ENCODE measurements at regions not wholly inside any gene's neighbourhood (a gene's known extent, or its start where the extent isn't known, plus 50 kb on each side); places are given as distances from the start of the nearest gene placed in this dataset.
"Not testable (repeated sequence)": the region's sequence is repeated elsewhere in the genome, so short reads cannot be mapped to it uniquely, and the experiment has no call there.

DNA sequence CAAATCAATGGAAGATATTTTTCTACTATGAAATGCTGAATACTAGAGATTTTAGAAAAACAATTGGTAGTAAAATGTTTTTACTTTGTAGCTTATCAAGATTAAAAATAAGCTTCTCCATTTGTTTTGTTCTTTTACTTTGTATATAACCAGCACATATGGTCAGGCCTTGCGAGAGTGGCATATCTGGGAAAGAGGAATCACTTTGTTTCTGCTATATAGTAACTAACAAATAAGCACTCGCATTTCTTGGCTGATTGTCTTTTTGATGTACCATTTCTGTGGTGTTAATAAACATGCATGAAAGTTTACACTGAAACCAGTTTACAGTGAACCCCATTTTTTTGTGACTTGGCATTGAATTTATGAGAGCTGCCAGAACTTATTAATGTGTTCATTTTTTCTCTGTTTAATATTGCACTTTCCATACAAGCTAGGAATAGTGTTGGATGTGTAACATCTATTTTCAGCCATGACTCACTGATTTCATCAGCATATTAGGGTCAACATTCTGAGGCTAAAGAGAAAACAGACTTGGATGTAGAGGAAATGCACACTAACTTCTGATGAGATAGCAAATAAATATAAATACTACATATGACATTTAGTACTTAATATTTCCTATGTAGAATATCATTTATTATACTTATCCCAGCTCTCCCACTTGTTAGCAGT lies 635.5 kb downstream of the KCNH5 start:
- DNase-seq (ENCODE audit: low spot score), result no peak

DNA sequence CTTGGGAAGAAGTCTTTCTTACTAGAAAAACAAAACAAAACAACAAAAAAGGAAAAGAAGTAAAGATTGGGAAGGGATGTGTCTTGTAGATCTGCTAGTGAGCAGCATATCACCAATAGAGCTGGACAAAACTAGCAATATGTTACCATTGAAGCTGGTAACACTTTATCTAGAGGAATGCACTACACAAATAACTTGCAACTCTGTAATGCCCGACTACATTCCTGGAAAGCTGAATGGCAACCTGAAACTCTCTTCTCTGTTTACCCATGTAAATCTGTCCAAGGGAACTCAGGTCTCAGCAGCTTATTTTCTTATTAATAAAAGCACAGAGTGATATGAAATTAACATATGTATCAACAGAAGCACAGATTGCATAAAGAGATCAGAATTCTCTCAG lies 624.4 kb downstream of the KCNH5 start:
- DNase-seq (ENCODE audit: low spot score), result no peak

DNA sequence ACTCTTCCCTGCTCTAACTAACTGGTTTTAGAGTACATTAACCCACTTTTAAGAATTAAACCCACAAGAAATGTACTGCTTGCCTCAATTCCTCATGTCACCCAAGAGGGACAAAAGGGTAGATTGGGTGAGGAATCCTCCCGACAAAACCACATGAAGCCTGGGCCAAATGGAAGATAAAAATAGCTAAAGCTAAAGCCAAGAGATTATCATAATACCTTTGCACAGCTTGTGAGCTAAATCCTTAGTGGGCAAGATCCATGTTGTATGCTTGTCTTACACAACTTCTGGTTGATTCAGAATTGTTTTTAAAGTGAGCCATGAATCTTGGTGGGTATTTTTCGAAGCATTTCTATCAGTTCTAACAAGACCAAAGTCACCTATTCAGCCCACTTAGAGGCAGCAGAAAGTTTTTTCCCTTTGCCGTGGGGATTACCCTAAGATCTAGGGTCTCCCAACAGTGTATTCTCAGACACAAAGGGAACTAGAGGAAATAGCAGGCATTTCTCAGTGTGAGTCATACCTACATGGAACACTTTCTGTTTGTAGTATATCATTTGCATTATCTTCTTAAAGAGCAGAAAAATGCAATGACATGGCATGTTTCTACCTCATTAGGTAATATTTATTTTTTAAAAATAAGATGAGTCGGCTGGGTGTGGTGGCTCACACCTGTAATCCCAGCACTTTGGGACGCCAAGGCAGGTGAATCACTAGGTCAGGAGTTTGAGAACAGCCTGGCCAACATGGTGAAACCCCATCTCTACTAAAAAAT lies 616.6 kb downstream of the KCNH5 start:
- DNase-seq (ENCODE audit: low spot score), result no peak

DNA sequence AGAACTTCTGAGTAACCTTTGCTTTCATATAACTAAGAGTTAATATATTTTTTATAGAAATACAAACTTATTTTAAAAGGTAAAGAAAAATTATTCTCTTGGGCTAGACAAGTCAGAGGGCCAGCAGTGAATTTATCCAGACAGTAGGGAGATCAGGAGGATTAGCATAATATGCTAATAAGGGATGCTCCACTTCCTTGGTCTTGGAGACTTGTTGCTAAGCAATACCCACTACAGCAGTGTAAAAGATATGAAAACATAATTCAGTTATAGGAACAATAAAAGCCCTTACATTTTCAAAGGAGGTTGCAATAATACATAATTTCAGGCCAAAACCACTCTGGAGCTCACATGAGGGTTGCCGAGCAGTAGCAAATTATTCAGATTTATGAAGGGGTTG lies 615.6 kb downstream of the KCNH5 start:
- DNase-seq (ENCODE audit: low spot score), result no peak

DNA sequence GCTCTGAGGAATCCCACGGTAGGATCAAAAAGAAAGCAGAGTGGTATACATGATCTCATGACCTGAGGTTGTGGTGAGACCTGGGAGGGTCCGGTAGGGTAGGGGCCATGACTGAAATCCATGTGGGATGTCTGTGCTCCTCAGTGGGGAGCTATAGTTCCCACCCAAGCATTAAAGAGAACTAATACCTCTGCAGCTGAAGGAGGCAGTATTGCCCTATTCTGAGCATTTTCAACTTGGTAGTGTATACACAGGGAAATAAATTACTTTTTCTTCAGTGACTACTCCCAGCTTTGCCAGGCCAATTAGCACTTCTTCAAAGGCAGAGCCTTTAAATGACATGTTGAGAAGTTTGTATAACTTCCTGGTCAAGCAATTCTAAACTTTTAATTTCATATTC lies 613.8 kb downstream of the KCNH5 start:
- DNase-seq (ENCODE audit: low spot score), result no peak

DNA sequence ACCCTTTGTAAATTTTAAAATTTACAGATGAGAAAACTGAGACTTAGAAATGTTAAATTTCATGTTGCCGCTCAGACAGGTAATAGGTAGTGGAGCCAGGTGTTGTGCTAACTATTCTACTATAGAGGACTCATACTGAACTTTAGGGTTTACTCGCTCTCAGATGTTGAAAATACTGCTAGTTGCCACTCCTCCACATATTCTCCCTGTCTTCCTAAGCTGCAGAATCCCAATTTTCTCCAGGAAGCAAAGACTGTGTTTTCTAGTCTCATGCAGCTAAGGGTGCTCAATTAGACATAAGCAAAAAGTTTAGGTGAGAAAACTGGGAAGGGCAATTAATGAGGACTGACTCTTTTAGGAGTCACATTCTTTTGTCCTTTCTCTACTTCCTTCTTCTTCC lies 612.3 kb downstream of the KCNH5 start:
- no peak for DNase-seq (ENCODE audit: low spot score)

DNA sequence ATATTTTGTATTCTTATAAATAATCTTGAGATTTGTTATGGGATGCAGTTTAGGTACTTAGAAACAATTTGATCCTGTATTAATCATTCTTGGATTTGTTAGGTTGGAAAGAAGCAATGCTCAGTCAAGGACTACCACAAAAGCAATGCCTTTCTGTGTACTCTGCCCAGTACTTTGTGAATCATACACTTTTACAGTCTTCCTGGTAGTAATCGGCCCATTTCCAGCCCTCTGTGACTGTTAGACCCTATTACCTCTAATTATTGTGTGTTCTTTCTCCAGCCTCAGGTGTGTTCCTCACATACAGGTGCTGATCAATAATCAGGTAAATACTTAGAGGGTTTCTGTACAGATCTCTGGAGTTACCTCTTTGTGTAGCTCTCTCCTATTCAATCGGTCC lies 609.0 kb downstream of the KCNH5 start:
- no peak for DNase-seq (ENCODE audit: low spot score)

DNA sequence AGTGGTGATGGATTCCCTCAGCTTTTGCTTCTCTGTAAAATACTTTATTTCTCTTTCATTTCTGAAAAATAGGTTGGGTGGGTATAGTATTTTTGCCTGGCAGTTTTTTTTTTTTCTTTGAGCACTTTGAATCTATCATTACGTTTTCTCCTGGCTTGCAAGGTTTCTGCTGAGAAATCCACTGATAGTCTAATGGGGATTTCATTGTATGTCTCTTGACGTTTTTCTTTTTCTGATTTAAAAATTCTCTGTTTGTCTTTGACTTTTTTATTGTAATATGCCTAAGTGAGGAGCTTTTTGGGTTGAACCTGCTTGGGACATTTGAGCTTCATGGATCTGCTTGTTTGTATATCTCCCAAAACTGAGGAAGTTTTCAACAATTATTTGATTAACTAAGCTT lies 606.0 kb downstream of the KCNH5 start:
- no peak for DNase-seq (ENCODE audit: low spot score)

DNA sequence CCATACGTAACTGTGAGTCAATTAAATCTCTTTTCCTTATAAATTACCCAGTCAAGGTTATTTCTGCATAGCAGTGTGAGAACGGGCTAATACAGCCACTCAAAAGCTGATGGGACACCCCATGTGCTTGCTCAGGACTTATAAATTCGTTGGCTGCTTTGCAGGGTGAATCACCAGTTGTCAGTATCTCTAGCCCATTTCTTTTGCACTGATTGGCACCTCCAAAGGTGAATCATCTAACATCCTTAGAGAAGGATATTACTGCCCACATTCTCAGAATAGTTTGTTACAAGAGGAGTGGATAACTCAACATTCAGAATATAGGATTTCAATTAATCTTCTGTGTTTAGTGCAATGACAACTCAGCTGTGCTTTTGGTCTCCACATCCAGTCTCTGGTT lies 601.5 kb downstream of the KCNH5 start:
- no peak for DNase-seq (ENCODE audit: low spot score)

DNA sequence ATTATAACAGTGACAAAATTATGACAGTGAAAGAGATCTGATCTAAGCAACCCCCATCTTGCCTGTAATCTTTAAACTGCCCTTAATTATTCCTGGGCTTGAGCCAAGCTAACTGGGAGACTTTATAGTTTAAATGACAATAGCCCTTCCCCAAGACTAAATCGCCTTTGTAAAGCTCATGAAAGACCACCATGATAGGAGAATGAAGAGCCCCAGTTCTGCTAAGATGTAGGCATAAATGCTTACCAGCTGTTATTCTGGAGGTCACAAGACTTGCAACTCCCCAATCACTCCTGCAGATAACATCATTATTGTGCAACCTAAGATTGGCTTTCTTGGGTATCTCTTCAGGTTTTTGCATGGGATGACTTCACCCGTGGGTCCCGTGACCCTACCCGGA lies 599.7 kb downstream of the KCNH5 start:
- DNase-seq (ENCODE audit: low spot score), result no peak

DNA sequence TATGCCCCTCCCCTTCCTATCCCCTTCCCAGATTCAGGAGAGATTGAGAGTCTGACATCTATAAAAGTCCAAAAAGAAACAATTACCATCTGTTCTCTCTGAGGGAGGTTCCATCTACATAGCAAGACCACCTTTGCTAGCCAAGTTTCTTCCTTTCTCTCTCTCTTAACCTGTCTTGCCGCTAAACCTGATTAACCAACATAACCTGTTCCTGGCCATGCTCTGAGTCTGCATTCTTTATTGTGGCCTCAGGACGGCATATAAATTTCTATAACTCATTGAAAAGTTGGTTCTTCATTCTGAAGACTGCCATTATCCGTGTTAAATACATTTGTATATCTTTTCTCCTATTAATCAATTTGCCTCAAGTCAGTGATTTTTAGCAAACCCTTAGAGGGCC lies 594.0 kb downstream of the KCNH5 start:
- DNase-seq (ENCODE audit: low spot score), result no peak

DNA sequence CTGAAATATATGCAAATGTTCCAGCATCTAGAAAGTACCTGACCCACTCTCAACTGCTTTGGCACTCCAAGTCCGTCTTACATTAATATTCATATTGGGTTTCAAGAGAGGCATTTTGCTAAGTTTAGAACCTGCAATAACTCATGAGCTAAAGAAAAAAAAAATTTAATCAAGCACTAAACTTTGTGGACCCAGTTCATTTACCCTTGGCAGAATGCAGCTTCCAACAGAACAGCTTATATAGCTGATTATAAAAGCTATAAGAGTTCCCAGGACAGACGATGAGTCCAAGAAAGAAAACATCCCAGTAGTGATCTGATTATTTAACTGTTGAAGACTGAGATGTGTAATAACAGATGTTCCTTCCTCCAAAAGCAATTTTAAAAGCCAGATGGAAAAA lies 592.0 kb downstream of the KCNH5 start:
- no peak for DNase-seq (ENCODE audit: low spot score)

DNA sequence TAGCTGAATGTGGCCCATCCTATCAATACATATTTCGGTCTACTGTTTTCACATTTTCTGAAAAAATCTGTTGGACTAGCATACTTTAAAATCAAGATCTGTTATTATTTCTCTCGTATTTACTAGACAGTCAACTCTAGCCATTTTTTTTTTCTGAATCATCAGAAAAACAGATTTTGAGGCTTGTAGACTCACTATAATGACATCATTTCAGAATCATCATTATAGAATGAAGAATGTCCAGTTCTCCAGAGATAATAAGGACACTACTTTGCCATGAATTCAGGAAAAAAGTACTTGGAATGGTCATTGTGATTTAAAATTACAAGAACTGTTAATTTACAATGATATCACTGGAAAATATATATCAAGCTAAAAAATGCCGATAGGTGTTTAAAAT lies 589.8 kb downstream of the KCNH5 start:
- no peak for DNase-seq (ENCODE audit: low spot score)

DNA sequence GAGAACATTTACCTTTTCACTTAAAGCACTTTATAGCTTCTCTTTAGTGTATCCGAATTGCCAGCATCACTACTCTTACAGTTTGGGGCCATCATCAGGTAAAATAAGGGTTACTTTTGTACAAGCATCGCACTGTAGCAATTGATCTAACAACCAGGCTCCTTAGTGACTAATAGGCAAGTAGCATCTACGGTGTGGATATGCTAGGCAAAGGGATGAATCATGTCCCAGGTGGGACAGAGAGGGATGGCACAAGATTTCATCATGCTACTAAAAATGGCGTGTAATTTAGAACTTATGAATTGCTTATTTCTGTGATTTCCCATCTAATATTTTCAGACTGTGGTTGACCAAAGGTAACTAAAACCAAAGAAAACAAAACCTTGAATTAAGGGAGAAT lies 582.3 kb downstream of the KCNH5 start:
- no peak for DNase-seq (ENCODE audit: low spot score)

DNA sequence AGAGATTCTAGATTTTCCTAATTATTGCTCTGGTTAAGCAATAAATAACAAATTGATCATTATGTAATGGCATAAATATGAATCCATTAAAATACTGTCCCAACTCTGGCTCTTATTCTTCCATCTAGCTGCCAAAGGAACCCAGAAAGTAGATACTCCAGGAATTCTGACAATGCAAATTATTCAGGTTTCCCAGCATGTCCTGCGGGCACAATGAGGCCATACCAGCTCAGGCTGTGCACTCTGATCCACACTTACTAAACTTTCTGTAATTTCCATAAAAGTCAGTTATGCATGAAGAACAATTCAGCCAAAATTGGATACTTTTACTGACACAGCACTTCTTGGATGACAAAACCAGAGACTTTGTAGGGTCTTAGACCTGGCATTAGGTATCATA lies 576.3 kb downstream of the KCNH5 start:
- no peak for DNase-seq (ENCODE audit: low spot score)

DNA sequence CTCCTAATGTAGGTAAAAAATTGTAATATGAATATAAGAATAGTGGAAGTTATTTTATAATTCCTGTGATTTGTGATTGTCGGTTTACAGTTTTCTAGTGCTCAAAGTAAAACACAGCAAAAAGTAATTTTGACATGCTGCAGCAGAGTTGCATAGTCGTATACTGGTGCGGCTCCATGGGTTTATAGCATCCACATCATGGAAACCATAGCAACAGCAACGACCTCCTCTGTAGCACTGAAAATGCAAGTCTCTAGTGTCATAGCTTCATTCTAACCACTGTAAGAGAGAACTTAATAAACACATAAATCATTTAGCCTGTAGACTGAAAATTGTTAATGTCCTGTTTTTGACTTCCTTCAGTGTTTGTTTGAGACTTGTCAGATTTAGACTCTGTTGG lies 574.3 kb downstream of the KCNH5 start:
- no peak for DNase-seq (ENCODE audit: low spot score)

DNA sequence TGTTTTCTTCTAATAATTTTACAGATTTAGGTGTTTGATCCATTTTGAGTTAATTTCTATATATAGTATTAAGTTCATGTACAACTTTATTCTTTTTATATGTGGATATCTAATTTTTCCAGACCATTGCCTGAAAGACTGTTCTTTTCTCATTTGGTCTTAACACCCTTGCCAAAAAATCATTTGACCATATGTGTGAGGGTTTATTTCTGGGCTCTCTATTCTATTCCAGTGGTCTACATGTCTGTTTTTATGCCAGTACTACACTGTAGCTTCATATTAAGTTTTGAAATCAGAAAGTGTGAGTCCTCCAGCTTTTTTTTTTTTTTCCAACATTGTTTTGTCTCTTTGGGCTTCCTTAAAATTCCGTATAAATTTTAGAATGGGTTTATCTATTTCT lies 554.1 kb downstream of the KCNH5 start:
- DNase-seq (ENCODE audit: low spot score), result no peak

DNA sequence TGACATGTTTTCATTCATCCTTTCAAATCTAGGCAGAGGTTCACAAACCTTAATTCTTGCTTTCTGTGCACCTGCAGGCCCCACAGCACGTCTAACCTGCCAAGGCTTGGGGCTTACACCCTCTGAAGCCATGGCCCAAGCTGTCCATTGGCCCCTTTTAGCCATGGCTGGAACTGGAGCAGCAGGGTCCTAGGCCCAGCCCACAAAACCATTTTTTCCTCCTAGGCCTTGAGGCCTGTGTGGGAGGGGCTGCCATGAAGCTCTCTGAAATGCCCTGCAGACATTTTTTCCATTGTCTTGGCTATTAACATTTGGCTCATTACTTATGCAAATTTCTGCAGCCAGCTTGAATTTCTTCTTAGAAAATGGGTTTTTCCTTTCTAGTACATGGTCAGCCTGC lies 547.5 kb downstream of the KCNH5 start:
- DNase-seq (ENCODE audit: low spot score), result no peak

DNA sequence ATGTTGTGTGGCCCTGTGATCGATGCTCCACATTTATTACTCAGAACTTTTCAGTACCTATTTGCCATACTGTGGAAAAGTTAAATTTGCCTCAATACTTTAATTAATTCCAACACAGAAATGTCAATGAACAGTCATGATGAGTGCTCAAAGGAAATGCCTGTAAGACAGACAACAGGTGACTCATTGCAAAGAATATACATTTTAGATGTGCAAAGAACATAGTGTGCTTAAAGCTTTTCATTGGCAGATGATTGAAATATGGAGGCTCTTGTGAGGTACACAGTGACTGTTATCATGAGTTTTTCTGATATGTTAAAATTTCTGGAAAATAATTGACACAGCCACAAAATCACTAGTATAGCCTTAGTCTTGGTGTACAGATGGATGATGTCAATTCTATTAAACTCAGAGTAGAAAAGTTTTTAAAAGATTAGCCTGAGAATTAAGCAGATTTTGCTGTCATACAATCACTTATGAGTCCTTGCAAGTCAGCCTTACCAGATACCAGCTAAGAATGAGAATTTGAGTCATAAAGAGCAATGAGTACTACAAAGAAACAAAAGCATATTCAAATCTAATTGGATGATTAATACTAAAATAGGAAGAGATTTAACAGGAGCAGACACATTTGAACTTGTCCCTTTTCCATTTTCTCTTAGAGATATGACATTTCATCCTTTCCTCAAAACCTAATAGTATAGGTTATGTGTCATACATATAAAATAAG lies 544.1 kb downstream of the KCNH5 start:
- no peak for DNase-seq (ENCODE audit: low spot score)

DNA sequence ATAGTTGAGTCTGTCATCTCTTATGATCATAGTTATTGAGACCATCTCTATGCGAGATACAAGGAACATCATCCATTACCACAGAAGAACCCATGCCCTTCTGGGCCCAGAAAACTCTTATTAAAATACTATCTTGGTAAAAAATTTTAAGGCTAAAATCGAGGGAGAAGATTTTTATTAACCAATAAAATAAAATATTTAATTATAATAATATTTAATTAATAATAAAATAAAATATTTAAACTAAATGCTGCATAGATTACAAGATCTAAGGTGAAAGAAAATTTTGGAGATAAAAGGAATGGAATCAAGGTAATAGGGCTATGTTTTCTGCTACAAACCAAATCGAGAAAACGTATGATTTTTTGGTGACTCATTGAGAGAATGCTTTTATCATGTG lies 540.2 kb downstream of the KCNH5 start:
- no peak for DNase-seq (ENCODE audit: low spot score)

DNA sequence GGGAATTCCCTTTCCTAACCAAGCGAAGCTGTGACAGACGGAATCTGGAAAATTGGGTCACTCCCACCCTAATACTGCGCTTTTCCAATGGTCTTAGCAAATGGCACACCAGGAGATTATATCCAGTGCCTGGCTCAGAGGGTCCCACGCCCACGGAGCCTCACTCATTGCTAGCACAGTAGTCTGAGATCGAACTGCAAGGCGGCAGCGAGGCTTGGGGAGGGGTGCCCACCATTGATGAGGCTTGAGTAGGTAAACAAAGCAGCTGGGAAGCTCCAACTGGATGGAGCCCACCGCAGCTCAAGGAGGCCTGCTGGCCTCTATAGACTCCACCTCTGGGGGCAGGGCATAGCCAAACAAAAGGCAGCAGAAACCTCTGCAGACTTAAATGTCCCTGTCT lies 523.9 kb downstream of the KCNH5 start:
- DNase-seq (ENCODE audit: low spot score), result not testable (repeated sequence)

DNA sequence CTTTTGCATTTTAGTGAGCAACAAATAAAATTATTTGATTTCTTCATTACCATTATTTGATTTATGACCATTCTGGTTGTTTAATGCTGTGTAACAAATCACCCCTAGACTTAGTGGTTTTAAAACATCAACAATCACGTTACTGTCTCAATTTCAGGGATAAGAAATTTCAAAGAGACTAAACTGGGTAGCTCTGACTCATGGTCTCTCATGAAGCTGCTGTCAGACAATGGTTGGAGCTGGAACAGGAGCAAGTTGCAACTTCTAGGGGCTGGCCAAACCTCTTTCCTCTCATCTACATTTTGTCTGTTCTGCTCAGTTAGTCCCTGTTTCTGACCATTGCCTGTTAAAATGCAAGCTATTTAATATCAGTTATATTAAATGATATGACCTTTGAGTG lies 517.0 kb downstream of the KCNH5 start:
- no peak for DNase-seq (ENCODE audit: low spot score)

DNA sequence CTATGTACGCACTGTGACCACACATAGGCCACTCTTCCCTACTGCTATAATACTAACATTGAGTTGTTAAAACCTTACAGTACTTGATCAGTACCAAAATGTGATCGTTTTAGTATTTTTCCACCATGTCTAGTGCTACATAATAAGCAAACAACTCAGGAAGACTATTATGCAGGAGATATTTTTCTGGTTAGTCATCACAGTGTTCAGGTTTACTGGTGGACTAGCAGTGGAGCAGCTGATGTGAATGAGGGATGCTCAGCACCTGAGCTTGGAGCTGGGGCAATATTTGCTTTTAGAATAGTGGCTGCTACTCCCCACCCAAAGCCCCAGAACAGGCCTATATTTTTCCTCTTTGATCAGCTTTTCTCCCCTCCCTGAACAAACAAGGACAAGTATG lies 513.1 kb downstream of the KCNH5 start:
- DNase-seq (ENCODE audit: low spot score), result no peak
